Right lobe of liver (tissue), 6 donors: ENCODE measurements at regions not wholly inside any gene's neighbourhood (a gene's known extent, or its start where the extent isn't known, plus 50 kb on each side); places are given as distances from the start of the nearest gene placed in this dataset.

Source experiments
- ATAC-seq, 4 donors: fragments of 200-7000 bp; cut with Tn5 transposase; one replicate each; pipeline ENCODE4 v1.9.1; 2020; ENCODE audit warnings: mild to moderate bottlenecking in 4 of 4, moderate library complexity in 4 of 4
- DNase-seq, 3 donors: peaks; one replicate each; pipeline ENCODE4 v3.0.0-alpha.2; 2020
- H3K27ac ChIP-seq, 3 donors: fragments of 200-600 bp; one replicate each; pipeline ENCODE4 v1.8.0; 2022
- H3K27me3 ChIP-seq, 2 donors: fragments of 200-600 bp; one replicate each; pipeline ENCODE4 v1.8.0; 2022
- H3K36me3 ChIP-seq, 4 donors: fragments of 200-600 bp; sonication (generic) in 1 of 4; one replicate each; pipeline versions ENCODE4 v1.5.1 to v1.8.0; 2017 to 2022; ENCODE audit warnings: control low read depth in 1 of 4
- H3K4me1 ChIP-seq, 4 donors: fragments of 200-600 bp; sonication (generic) in 1 of 4; one replicate each; pipeline versions ENCODE4 v1.5.1 to v1.8.0; 2017 to 2022; ENCODE audit warnings: control low read depth in 1 of 4
- H3K4me3 ChIP-seq, 3 donors: fragments of 200-600 bp; one replicate each; pipeline ENCODE4 v1.8.0; 2022
- H3K9me3 ChIP-seq, 4 donors: fragments of 200-600 bp; sonication (generic) in 1 of 4; one replicate each; pipeline versions ENCODE4 v1.5.1 to v1.8.0; 2017 to 2022; ENCODE audit warnings: control low read depth in 1 of 4
- POLR2A ChIP-seq: fragments of 450-650 bp; IDR thresholded peaks from one replicate; pipeline ENCODE4 v1.6.1; 2017; ENCODE audit warnings: antibody characterized with exemption, mild to moderate bottlenecking
- WGBS: methylation state at CpG from one replicate; pipeline ENCODE4 v1.1.6; 2018; ENCODE audit warnings: low coverage, low lambda C conversion rate; ENCODE audit not compliant: insufficient coverage; ENCODE audit errors: missing lambda C conversion rate; 5-methylcytosine and 5-hydroxymethylcytosine counted together
- intact Hi-C, 2 donors: fragments of 100-400 bp; cut with DNase I; formaldehyde crosslinking; loops; one replicate each; pipeline versions ENCODE4 v1.11.2 to v1.14.1; 2022
- TF ChIP-seq, protein P1 (sequence below), 4 donors: fragments of 200-600 bp in 3 of 4; fragments of 450-650 bp in 1 of 4; IDR thresholded peaks; one replicate each; pipeline versions ENCODE4 v1.5.1 to v1.8.0; 2016 to 2022; ENCODE audit warnings: antibody characterized with exemption in 4 of 4, mild to moderate bottlenecking in 2 of 4
- donor health status: DM: no; HTN: yes; CAD: no.
- donor health status: DM: no; HTN: no; CAD: no.
- donor health status: DM: no; HTN: no; CAD: no.
- donor health status: DM: no; HTN: yes; CAD: no.
- donor health status: DM: no; HTN: yes; CAD: no.

GRCh38 chr9:84481231-84481630, 140.7 kb upstream of the SLC28A3 start:
- TF ChIP-seq POLR2A = no peak
- TF ChIP-seq, protein P1, sequence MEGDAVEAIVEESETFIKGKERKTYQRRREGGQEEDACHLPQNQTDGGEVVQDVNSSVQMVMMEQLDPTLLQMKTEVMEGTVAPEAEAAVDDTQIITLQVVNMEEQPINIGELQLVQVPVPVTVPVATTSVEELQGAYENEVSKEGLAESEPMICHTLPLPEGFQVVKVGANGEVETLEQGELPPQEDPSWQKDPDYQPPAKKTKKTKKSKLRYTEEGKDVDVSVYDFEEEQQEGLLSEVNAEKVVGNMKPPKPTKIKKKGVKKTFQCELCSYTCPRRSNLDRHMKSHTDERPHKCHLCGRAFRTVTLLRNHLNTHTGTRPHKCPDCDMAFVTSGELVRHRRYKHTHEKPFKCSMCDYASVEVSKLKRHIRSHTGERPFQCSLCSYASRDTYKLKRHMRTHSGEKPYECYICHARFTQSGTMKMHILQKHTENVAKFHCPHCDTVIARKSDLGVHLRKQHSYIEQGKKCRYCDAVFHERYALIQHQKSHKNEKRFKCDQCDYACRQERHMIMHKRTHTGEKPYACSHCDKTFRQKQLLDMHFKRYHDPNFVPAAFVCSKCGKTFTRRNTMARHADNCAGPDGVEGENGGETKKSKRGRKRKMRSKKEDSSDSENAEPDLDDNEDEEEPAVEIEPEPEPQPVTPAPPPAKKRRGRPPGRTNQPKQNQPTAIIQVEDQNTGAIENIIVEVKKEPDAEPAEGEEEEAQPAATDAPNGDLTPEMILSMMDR (IDR thresholded peaks at IDR 0.05) = no peak
- Histone ChIP-seq H3K36me3 (no peaks in the 10 kb centered on the region), H3K4me3 (no peak overlapping the region), H3K27me3 (no peaks in the 10 kb centered on the region), H3K27ac (no peak overlapping the region), H3K4me1 (peaks cover 0 to 21% (median 6%) of the 10 kb centered on the region in 4 donors), H3K9me3 (no peaks in the 10 kb centered on the region)
- intact Hi-C loops = no loop called here
- 66% methylated on average over 3 of the region's 3 CpGs for WGBS
- no peak for ATAC-seq
- no peak for DNase-seq

- intact Hi-C loops = no loop called here
- H3K4me3 ChIP-seq = no peak overlapping the region
- H3K9me3 ChIP-seq = no peaks in the 10 kb centered on the region
- peaks cover 0 to 21% (median 6%) of the 10 kb centered on the region in 4 donors for H3K4me1 ChIP-seq
- DNase-seq = peak in 1 of 3 donors; percentile 65
- no peaks in the 10 kb centered on the region for H3K36me3 ChIP-seq
- H3K27me3 ChIP-seq = no peaks in the 10 kb centered on the region
- 31% methylated on average over 8 of the region's 8 CpGs for WGBS
- no peak overlapping the region for H3K27ac ChIP-seq
- TF ChIP-seq POLR2A = no peak
- ATAC-seq = peak; percentile 87 to 95 (median 88)
Observed at GRCh38 chr9:84481636-84482218, 141.2 kb upstream of the SLC28A3 start.

- Histone ChIP-seq H3K4me1 (peaks cover 0 to 21% (median 6%) of the 10 kb centered on the region in 4 donors), H3K4me3 (no peak overlapping the region), H3K27me3 (no peaks in the 10 kb centered on the region), H3K9me3 (no peaks in the 10 kb centered on the region), H3K27ac (no peak overlapping the region), H3K36me3 (no peaks in the 10 kb centered on the region)
- intact Hi-C loops = no loop called here
- DNase-seq (no peak), ATAC-seq (no peak)
- WGBS = 74% methylated on average over 6 of the region's 8 CpGs
- TF ChIP-seq, protein P1 (IDR thresholded peaks at IDR 0.05) = no peak
- no peak for TF ChIP-seq POLR2A
Observed at GRCh38 chr9:84482607-84483006, 142.0 kb upstream of the SLC28A3 start.

DNA sequence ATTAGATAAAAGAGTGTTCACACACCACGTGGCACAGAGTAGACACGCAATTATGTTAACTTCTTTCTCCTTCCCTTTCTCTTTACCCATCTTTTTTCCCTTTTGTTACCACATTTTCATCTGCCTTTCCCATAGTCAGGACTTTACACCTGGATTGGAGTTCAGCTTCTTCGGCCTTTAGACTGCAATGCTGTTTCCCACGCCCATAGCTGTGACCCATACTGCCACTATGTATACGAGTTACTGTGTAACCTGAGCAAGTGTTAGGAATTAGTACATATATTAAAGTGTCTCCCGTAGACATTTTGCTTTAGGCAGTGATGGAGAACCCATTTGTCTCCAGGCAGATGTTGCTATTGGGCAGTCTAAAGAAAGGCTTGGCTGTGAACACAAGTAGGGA, 143.6 kb upstream of the SLC28A3 start:
- no peak for DNase-seq
- H3K9me3 ChIP-seq = no peaks in the 10 kb centered on the region
- no peak for ATAC-seq
- WGBS = 71% methylated on average over 6 of the region's 6 CpGs
- H3K4me3 ChIP-seq = no peak overlapping the region
- no peaks in the 10 kb centered on the region for H3K27me3 ChIP-seq
- no peak overlapping the region for H3K27ac ChIP-seq
- no peaks in the 10 kb centered on the region for H3K36me3 ChIP-seq
- intact Hi-C loops = no loop called here
- no peak for TF ChIP-seq POLR2A
- TF ChIP-seq, protein P1 (IDR thresholded peaks at IDR 0.05) = no peak
- H3K4me1 ChIP-seq = peaks cover 0 to 21% (median 6%) of the 10 kb centered on the region in 4 donors

DNA sequence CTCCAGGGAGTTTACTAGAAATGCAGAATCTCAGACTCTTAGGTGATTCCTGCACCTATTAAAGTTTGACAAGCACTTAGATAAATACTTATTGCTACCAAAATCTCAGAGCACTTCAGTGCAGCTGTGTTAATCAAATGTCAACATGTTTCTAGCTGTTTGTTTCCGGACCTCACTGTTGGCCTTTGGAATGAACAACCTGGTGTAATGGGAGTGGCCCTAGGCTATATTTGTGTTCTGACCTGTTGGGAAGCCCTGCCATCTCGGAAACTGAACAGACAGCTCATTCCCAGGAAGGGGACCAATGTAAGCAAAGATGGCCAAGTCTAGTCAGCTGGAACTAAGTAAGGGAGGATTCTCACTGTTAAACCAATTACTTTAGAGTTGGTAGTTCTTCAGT, 145.0 kb upstream of the SLC28A3 start:
- Histone ChIP-seq H3K36me3 (no peaks in the 10 kb centered on the region), H3K27ac (no peak overlapping the region), H3K4me1 (peaks cover 0 to 21% (median 6%) of the 10 kb centered on the region in 4 donors), H3K4me3 (no peak overlapping the region), H3K9me3 (no peaks in the 10 kb centered on the region), H3K27me3 (no peaks in the 10 kb centered on the region)
- intact Hi-C loops = no loop called here
- WGBS = 31% methylated on average over 2 of the region's 2 CpGs
- ATAC-seq (peak; percentile 61 to 82 (median 73)), DNase-seq (no peak)
- TF ChIP-seq, protein P1 (IDR thresholded peaks at IDR 0.05) = no peak
- TF ChIP-seq POLR2A = no peak
